ENCODE measurements at regions not wholly inside any gene's neighbourhood (a gene's known extent, or its start where the extent isn't known, plus 50 kb on each side); places are given as distances from the start of the nearest gene placed in this dataset.

DNA sequence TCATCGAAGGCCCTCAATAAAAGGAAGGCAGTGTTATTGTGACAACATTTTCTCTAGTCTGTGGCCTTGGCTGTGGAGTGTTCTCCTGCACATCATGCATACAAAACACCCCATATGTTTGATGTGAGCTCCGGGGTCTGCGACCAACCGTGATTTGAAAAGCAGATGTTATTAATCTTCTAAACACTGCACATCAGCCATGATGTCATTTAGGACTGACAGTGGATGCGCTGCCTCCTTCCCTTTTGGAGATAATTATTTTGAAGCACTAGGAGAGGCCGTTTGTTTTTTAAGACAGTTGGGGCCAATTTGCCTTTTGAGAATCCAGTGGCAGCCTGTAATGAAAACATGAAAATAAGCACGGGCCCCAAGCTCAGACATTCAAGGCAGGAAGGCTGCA, 1041.6 kb downstream of the BCL11B start:
- no peak overlapping the region for H3K27ac ChIP-seq
- H3K9me2 ChIP-seq (ENCODE audit: insufficient read depth) = no peaks in the 10 kb centered on the region
- in situ Hi-C loops (cut with MboI) = no loop called here
- H4K20me1 ChIP-seq (ENCODE audit: insufficient read depth) = no peaks in the 10 kb centered on the region
- DNase-seq = no peak
- 3 to 6% methylated on average over 7 of the region's 7 CpGs for WGBS, 2 experiments (ENCODE audit: low coverage in 1 of 2, low lambda C conversion rate in 2 of 2, missing lambda C conversion rate in 2 of 2)
- H3K9me3 ChIP-seq (ENCODE audit: low read depth) = no peaks in the 10 kb centered on the region
- no peaks in the 10 kb centered on the region for H3K36me3 ChIP-seq (ENCODE audit: low read depth)
- H3K27me3 ChIP-seq (replicated peaks; ENCODE audit: insufficient read depth) = no peaks in the 10 kb centered on the region
- no peak overlapping the region for H3K9ac ChIP-seq
- H3K4me2 ChIP-seq (ENCODE audit: unreplicated experiment) = no peak overlapping the region
- H3K4me3 ChIP-seq = no peak overlapping the region
- H3F3A ChIP-seq (ENCODE audit: insufficient read depth) = no peaks in the 10 kb centered on the region
- H3K79me2 ChIP-seq (ENCODE audit: insufficient read depth) = no peaks in the 10 kb centered on the region
- H3K4me1 ChIP-seq (ENCODE audit: insufficient read depth) = no peaks in the 10 kb centered on the region
- TF ChIP-seq EZH2 (IDR thresholded peaks at IDR 0.05; ENCODE audit: insufficient read depth, poor library complexity, severe bottlenecking) (no peak), EZH2phosphoT487 (IDR thresholded peaks at IDR 0.05; ENCODE audit: insufficient read depth, low read depth) (no peak)
- H2AFZ ChIP-seq = no peak overlapping the region

DNA sequence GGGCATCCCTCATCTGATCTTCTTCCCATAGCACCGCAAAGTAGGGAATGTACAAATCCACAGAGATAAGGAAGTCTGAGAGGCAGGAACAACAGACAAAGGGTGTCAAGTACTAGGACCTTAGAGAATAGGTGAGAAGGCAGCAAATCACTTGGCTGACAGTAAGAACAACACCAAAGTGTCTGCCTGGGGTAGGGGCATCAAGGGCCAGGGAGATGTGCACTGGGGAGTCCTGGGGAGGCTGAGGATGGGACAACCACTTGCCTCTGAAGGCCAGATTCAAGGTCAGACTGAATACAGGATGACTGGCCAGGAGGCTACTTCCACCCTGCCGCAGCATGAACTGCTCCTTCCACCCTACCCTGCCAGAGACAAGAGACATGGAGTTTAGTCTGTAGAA, 1040.8 kb downstream of the BCL11B start:
- DNase-seq = no peak
- no peaks in the 10 kb centered on the region for H3K79me2 ChIP-seq (ENCODE audit: insufficient read depth)
- H3K9me2 ChIP-seq (ENCODE audit: insufficient read depth) = no peaks in the 10 kb centered on the region
- no peaks in the 10 kb centered on the region for H4K20me1 ChIP-seq (ENCODE audit: insufficient read depth)
- TF ChIP-seq EZH2phosphoT487 (IDR thresholded peaks at IDR 0.05; ENCODE audit: insufficient read depth, low read depth) = no peak
- TF ChIP-seq EZH2 (IDR thresholded peaks at IDR 0.05; ENCODE audit: insufficient read depth, poor library complexity, severe bottlenecking) = no peak
- H3K9ac ChIP-seq = no peak overlapping the region
- in situ Hi-C loops (cut with MboI) = no loop called here
- no peak overlapping the region for H2AFZ ChIP-seq
- no peak overlapping the region for H3K27ac ChIP-seq
- H3F3A ChIP-seq (ENCODE audit: insufficient read depth) = no peaks in the 10 kb centered on the region
- H3K36me3 ChIP-seq (ENCODE audit: low read depth) = no peaks in the 10 kb centered on the region
- no peak overlapping the region for H3K4me2 ChIP-seq (ENCODE audit: unreplicated experiment)
- H3K9me3 ChIP-seq (ENCODE audit: low read depth) = no peaks in the 10 kb centered on the region
- WGBS, 2 experiments (ENCODE audit: low coverage in 1 of 2, low lambda C conversion rate in 2 of 2, missing lambda C conversion rate in 2 of 2) = 72 to 76% methylated on average over 2 of the region's 2 CpGs
- H3K27me3 ChIP-seq (replicated peaks; ENCODE audit: insufficient read depth) = no peaks in the 10 kb centered on the region
- no peak overlapping the region for H3K4me3 ChIP-seq
- no peaks in the 10 kb centered on the region for H3K4me1 ChIP-seq (ENCODE audit: insufficient read depth)

DNA sequence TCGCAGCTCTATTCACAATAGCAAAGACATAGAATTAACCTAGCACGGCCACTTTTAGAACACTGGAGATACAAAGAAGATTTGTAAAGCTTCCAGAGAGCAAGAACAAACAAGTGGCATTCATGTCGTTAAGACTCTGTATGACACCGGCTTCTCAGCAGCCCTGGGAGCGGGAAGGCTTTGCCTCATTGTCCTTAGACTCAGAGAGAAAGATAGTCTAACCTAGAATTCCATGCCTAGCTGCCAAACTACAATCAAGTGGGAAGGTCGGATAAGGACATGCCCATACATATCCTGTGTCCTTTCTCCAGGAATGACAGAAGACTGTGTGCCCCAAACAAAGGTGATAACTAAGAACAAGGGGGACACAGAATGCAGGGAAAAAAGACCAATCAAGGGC, 1038.3 kb downstream of the BCL11B start:
- no peak overlapping the region for H3K27ac ChIP-seq
- no peak overlapping the region for H2AFZ ChIP-seq
- DNase-seq = no peak
- no peaks in the 10 kb centered on the region for H3K9me2 ChIP-seq (ENCODE audit: insufficient read depth)
- H3F3A ChIP-seq (ENCODE audit: insufficient read depth) = no peaks in the 10 kb centered on the region
- H3K4me1 ChIP-seq (ENCODE audit: insufficient read depth) = no peaks in the 10 kb centered on the region
- H4K20me1 ChIP-seq (ENCODE audit: insufficient read depth) = no peaks in the 10 kb centered on the region
- WGBS, 2 experiments (ENCODE audit: low coverage in 1 of 2, low lambda C conversion rate in 2 of 2, missing lambda C conversion rate in 2 of 2) = 65 to 81% methylated on average over 6 of the region's 6 CpGs
- H3K9me3 ChIP-seq (ENCODE audit: low read depth) = no peaks in the 10 kb centered on the region
- no peak overlapping the region for H3K4me2 ChIP-seq (ENCODE audit: unreplicated experiment)
- H3K36me3 ChIP-seq (ENCODE audit: low read depth) = no peaks in the 10 kb centered on the region
- H3K9ac ChIP-seq = no peak overlapping the region
- H3K79me2 ChIP-seq (ENCODE audit: insufficient read depth) = no peaks in the 10 kb centered on the region
- H3K27me3 ChIP-seq (replicated peaks; ENCODE audit: insufficient read depth) = no peaks in the 10 kb centered on the region
- H3K4me3 ChIP-seq = no peak overlapping the region
- in situ Hi-C loops (cut with MboI) = no loop called here
- no peak for TF ChIP-seq EZH2 (IDR thresholded peaks at IDR 0.05; ENCODE audit: insufficient read depth, poor library complexity, severe bottlenecking)
- TF ChIP-seq EZH2phosphoT487 (IDR thresholded peaks at IDR 0.05; ENCODE audit: insufficient read depth, low read depth) = no peak

DNA sequence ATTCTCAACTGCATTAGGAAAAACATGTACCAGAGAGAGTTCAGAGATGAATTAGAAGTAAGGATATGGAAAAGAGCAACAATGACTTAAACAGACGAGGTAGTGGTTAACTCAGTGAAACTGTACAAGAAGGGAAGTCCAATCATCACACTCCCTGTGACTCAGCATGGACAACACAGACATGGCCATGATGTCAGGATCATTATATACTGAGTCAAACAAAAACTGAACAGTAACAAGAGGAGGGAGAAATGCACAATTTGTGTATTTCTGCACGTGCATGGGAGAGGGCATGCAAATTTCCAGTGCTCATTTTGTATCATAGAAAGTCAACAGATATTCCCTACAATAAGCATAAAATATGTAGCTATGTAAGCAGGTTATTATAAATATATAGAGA, 1037.8 kb downstream of the BCL11B start:
- no peaks in the 10 kb centered on the region for H3K9me3 ChIP-seq (ENCODE audit: low read depth)
- H3K9ac ChIP-seq = no peak overlapping the region
- no peaks in the 10 kb centered on the region for H3K9me2 ChIP-seq (ENCODE audit: insufficient read depth)
- H3K4me2 ChIP-seq (ENCODE audit: unreplicated experiment) = no peak overlapping the region
- peak; percentile 14 for DNase-seq
- H4K20me1 ChIP-seq (ENCODE audit: insufficient read depth) = no peaks in the 10 kb centered on the region
- H2AFZ ChIP-seq = no peak overlapping the region
- H3F3A ChIP-seq (ENCODE audit: insufficient read depth) = no peaks in the 10 kb centered on the region
- H3K4me3 ChIP-seq = no peak overlapping the region
- TF ChIP-seq EZH2phosphoT487 (IDR thresholded peaks at IDR 0.05; ENCODE audit: insufficient read depth, low read depth) = no peak
- in situ Hi-C loops (cut with MboI) = no loop called here
- no peak overlapping the region for H3K27ac ChIP-seq
- 7 to 9% methylated on average over 2 of the region's 2 CpGs for WGBS, 2 experiments (ENCODE audit: low coverage in 1 of 2, low lambda C conversion rate in 2 of 2, missing lambda C conversion rate in 2 of 2)
- H3K27me3 ChIP-seq (replicated peaks; ENCODE audit: insufficient read depth) = no peaks in the 10 kb centered on the region
- H3K79me2 ChIP-seq (ENCODE audit: insufficient read depth) = no peaks in the 10 kb centered on the region
- H3K36me3 ChIP-seq (ENCODE audit: low read depth) = no peaks in the 10 kb centered on the region
- H3K4me1 ChIP-seq (ENCODE audit: insufficient read depth) = no peaks in the 10 kb centered on the region

DNA sequence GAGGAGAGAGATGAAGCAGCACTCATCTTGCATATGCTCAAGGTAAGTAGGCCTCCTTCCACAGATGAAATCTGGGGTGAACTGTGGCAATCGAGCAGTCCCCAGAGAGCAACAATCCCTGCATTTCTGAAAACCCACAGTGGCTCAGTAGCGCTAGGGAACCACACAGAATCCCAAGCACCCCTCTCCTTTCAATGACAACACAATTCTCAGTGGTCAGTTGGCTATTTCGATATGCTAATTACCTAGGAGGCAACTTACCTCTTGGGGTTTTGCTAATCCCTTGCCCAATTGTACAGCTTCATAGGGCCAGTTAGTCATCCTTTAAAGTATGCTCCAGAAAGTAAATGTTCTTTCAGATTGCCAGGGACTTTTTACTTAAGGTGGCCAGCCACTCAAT, 1035.7 kb downstream of the BCL11B start:
- Histone ChIP-seq H3K36me3 (ENCODE audit: low read depth) (no peaks in the 10 kb centered on the region), H3K9me2 (ENCODE audit: insufficient read depth) (no peaks in the 10 kb centered on the region), H4K20me1 (ENCODE audit: insufficient read depth) (no peaks in the 10 kb centered on the region), H2AFZ (no peak overlapping the region), H3F3A (ENCODE audit: insufficient read depth) (no peaks in the 10 kb centered on the region), H3K27me3 (replicated peaks; ENCODE audit: insufficient read depth) (no peaks in the 10 kb centered on the region), H3K4me1 (ENCODE audit: insufficient read depth) (no peaks in the 10 kb centered on the region), H3K9me3 (ENCODE audit: low read depth) (no peaks in the 10 kb centered on the region), H3K9ac (no peak overlapping the region), H3K79me2 (ENCODE audit: insufficient read depth) (no peaks in the 10 kb centered on the region), H3K27ac (no peak overlapping the region), H3K4me3 (no peak overlapping the region), H3K4me2 (ENCODE audit: unreplicated experiment) (no peak overlapping the region)
- in situ Hi-C loops (cut with MboI) = no loop called here
- 55 to 60% methylated on average over 3 of the region's 3 CpGs for whole genome bisulfite sequencing, 2 experiments (ENCODE audit: low coverage in 1 of 2, low lambda C conversion rate in 2 of 2, missing lambda C conversion rate in 2 of 2)
- DNase-seq = no peak
- TF ChIP-seq EZH2 (IDR thresholded peaks at IDR 0.05; ENCODE audit: insufficient read depth, poor library complexity, severe bottlenecking) (no peak), EZH2phosphoT487 (IDR thresholded peaks at IDR 0.05; ENCODE audit: insufficient read depth, low read depth) (no peak)

All from GM23248 (cell line).